ENCODE measurements at regions not wholly inside any gene's neighbourhood (a gene's known extent, or its start where the extent isn't known, plus 50 kb on each side); places are given as distances from the start of the nearest gene placed in this dataset.

DNA sequence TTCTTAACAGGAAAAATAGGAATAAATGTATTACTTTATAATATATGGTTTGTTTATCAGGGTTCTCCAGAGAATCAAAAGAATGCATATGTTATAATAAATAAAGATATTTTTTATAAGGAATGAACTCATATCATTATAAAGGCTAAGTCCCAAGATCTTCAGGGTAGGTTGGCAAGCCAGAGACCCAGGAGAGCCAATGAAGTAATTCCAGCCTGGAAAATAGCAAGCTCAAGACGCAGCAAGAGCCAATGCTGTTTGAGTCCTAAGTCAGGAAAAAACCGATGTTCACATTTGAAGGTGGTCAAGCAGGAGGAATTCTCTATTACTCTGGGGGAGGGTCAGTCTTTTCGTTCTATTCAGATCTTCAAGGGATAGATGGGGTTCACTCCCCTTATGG is 490.0 kb downstream of the PCDH20 start:
- FAIRE-seq, result no peak
- Histone ChIP-seq H3K36me3 (ENCODE audit: control insufficient read depth in 2 of 3, insufficient read depth in 3 of 3, low read length in 3 of 3) (no peaks in the 10 kb centered on the region), H3K9me3 (ENCODE audit: control insufficient read depth in 2 of 3, insufficient read depth in 1 of 3, low read length in 3 of 3) (no peaks in the 10 kb centered on the region), H3K27me3 (ENCODE audit: control insufficient read depth, insufficient read depth, low read length) (no peaks in the 10 kb centered on the region), H3K9ac (ENCODE audit: low read length in 3 of 3) (no peak overlapping the region), H3K4me1 (ENCODE audit: control insufficient read depth in 2 of 3, insufficient read depth in 2 of 3, low read depth in 1 of 3, low read length in 3 of 3) (no peaks in the 10 kb centered on the region), H3K4me3 (ENCODE audit: low read length in 3 of 3) (no peak overlapping the region), H3K27ac (ENCODE audit: low read depth in 2 of 2, low read length in 2 of 2) (no peak overlapping the region)
- TF ChIP-seq, protein P1, sequence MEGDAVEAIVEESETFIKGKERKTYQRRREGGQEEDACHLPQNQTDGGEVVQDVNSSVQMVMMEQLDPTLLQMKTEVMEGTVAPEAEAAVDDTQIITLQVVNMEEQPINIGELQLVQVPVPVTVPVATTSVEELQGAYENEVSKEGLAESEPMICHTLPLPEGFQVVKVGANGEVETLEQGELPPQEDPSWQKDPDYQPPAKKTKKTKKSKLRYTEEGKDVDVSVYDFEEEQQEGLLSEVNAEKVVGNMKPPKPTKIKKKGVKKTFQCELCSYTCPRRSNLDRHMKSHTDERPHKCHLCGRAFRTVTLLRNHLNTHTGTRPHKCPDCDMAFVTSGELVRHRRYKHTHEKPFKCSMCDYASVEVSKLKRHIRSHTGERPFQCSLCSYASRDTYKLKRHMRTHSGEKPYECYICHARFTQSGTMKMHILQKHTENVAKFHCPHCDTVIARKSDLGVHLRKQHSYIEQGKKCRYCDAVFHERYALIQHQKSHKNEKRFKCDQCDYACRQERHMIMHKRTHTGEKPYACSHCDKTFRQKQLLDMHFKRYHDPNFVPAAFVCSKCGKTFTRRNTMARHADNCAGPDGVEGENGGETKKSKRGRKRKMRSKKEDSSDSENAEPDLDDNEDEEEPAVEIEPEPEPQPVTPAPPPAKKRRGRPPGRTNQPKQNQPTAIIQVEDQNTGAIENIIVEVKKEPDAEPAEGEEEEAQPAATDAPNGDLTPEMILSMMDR (IDR thresholded peaks at IDR 0.05; ENCODE audit: borderline replicate concordance, extremely low read depth, insufficient read depth), result no peak
- DNase-seq, result no peak
- intact Hi-C loops (cut with DNase I), result no loop called here

DNA sequence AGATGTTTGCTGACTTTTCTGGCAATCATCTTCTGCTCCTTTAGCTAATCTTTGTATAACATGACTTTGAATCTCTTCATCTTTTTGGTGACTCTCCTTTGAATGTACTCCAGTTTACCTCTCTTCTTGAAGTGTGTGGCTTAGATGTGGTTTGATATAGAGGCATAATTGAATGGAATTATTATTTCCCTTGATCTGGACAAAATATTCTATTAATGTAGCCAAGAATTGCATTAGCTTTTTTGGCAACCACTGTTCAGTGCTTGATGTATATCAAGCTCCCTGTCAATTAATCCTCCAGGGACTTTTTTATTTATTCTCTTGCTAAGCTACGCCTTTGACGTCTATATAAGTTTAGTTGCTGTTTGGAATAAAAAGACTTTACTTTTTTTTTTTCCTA is 490.8 kb downstream of the PCDH20 start:
- Histone ChIP-seq H3K9ac (ENCODE audit: low read length in 3 of 3) (no peak overlapping the region), H3K36me3 (ENCODE audit: control insufficient read depth in 2 of 3, insufficient read depth in 3 of 3, low read length in 3 of 3) (no peaks in the 10 kb centered on the region), H3K9me3 (ENCODE audit: control insufficient read depth in 2 of 3, insufficient read depth in 1 of 3, low read length in 3 of 3) (no peaks in the 10 kb centered on the region), H3K27ac (ENCODE audit: low read depth in 2 of 2, low read length in 2 of 2) (no peak overlapping the region), H3K27me3 (ENCODE audit: control insufficient read depth, insufficient read depth, low read length) (no peaks in the 10 kb centered on the region), H3K4me1 (ENCODE audit: control insufficient read depth in 2 of 3, insufficient read depth in 2 of 3, low read depth in 1 of 3, low read length in 3 of 3) (no peaks in the 10 kb centered on the region), H3K4me3 (ENCODE audit: low read length in 3 of 3) (no peak overlapping the region)
- DNase-seq (no peak), FAIRE-seq (no peak)
- intact Hi-C loops (cut with DNase I), result no loop called here
- TF ChIP-seq, protein P1 (IDR thresholded peaks at IDR 0.05; ENCODE audit: borderline replicate concordance, extremely low read depth, insufficient read depth), result no peak

DNA sequence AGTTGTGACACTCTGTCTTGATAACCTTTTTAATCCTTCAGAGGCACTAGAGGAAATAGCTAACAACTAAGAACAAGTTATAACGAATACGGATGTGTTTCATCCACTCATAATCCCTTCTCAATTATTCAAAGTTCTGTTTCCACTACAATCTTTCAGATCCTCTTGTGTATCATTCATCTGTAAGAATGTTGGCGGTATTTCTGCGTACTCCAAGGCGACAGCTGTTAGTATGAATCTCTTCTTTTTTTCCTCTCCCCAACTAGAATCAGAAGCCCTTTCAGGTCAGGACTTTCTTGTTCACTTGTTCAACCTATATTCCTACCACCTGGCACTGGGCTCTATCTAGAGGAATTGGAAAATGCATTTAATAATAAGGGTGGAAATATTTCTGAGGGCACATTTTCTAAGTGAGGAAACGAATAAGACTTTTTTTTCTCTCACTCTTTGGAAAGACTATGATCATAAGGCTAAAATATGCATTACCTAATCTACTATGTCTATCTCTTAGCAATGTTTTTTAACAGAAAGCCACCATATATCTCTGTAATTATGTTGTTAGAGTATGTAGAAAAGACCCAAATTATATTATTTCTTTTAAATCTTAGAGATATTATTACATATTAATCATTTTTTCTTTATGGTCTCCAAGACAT is 492.9 kb downstream of the PCDH20 start:
- FAIRE-seq, result no peak
- no peak for DNase-seq
- intact Hi-C loops (cut with DNase I), result no loop called here

More for the DNA sequence above, 492.9 kb downstream of the PCDH20 start:
- no peak overlapping the region for H3K9ac ChIP-seq (ENCODE audit: low read length in 3 of 3)
- no peak overlapping the region for H3K27ac ChIP-seq (ENCODE audit: low read depth in 2 of 2, low read length in 2 of 2)
- H3K36me3 ChIP-seq (ENCODE audit: control insufficient read depth in 2 of 3, insufficient read depth in 3 of 3, low read length in 3 of 3), result no peaks in the 10 kb centered on the region
- no peaks in the 10 kb centered on the region for H3K4me1 ChIP-seq (ENCODE audit: control insufficient read depth in 2 of 3, insufficient read depth in 2 of 3, low read depth in 1 of 3, low read length in 3 of 3)
- TF ChIP-seq, protein P1 (IDR thresholded peaks at IDR 0.05; ENCODE audit: borderline replicate concordance, extremely low read depth, insufficient read depth), result no peak
- H3K27me3 ChIP-seq (ENCODE audit: control insufficient read depth, insufficient read depth, low read length), result no peaks in the 10 kb centered on the region
- no peaks in the 10 kb centered on the region for H3K9me3 ChIP-seq (ENCODE audit: control insufficient read depth in 2 of 3, insufficient read depth in 1 of 3, low read length in 3 of 3)
- H3K4me3 ChIP-seq (ENCODE audit: low read length in 3 of 3), result no peak overlapping the region

All from kidney (tissue), 13 donors.